Lung (tissue), 11 donors: ENCODE measurements at regions not wholly inside any gene's neighbourhood (a gene's known extent, or its start where the extent isn't known, plus 50 kb on each side); places are given as distances from the start of the nearest gene placed in this dataset.

Experiments used
- ATAC-seq: fragments of 200-7000 bp; cut with Tn5 transposase; one replicate; pipeline ENCODE4 v1.9.1; 2020; ENCODE audit warnings: moderate number of reproducible peaks; ENCODE audit not compliant: insufficient read depth, low FRiP score
- DNase-seq, 3 donors: peaks; one replicate each; pipeline ENCODE4 v3.0.0-alpha.2; 2013 to 2017
- H3K27ac ChIP-seq, 2 donors: one replicate each; pipeline ENCODE4 v1.5.1; 2013; ENCODE audit warnings: mild to moderate bottlenecking in 2 of 2, moderate library complexity in 2 of 2, control low read depth in 1 of 2, inconsistent platforms in 1 of 2, low read depth in 1 of 2, low read length in 1 of 2
- H3K27me3 ChIP-seq, 3 donors: one replicate each; pipeline ENCODE4 v1.5.1; 2013; ENCODE audit warnings: low read length in 2 of 3; ENCODE audit not compliant: control insufficient read depth in 3 of 3, insufficient read depth in 3 of 3
- H3K36me3 ChIP-seq, 4 donors: one replicate each; pipeline ENCODE4 v1.5.1; 2013; ENCODE audit warnings: low read length in 4 of 4, mild to moderate bottlenecking in 1 of 4, moderate library complexity in 1 of 4; ENCODE audit not compliant: control insufficient read depth in 4 of 4, insufficient read depth in 4 of 4
- H3K4me1 ChIP-seq, 5 donors: one replicate each; pipeline ENCODE4 v1.5.1; 2013; ENCODE audit warnings: low read length in 5 of 5, mild to moderate bottlenecking in 2 of 5, moderate library complexity in 1 of 5; ENCODE audit not compliant: control insufficient read depth in 5 of 5, insufficient read depth in 5 of 5
- H3K4me3 ChIP-seq: one replicate; pipeline ENCODE4 v1.5.1; 2013; ENCODE audit warnings: mild to moderate bottlenecking, control low read depth, moderate library complexity
- H3K9ac ChIP-seq, 2 donors: one replicate each; pipeline ENCODE4 v1.5.1; 2013; ENCODE audit warnings: low read length in 2 of 2, control low read depth in 1 of 2; ENCODE audit not compliant: insufficient read depth in 1 of 2
- H3K9me3 ChIP-seq, 4 donors: one replicate each; pipeline ENCODE4 v1.5.1; 2013; ENCODE audit warnings: low read length in 3 of 4, mild to moderate bottlenecking in 1 of 4, moderate library complexity in 1 of 4; ENCODE audit not compliant: control insufficient read depth in 4 of 4, insufficient read depth in 3 of 4
- whole genome bisulfite sequencing, 2 donors: extraction: QIAGEN DNeasy Blood & Tissue Kit; methylation state at CpG; one replicate each; pipeline ENCODE4 v1.1.7; 2013; 5-methylcytosine and 5-hydroxymethylcytosine counted together
- TF ChIP-seq, protein P1 (sequence below): IDR thresholded peaks from 2 replicates; pipeline ENCODE4 v1.5.1; 2012; ENCODE audit warnings: mild to moderate bottlenecking; ENCODE audit errors: control extremely low read depth, extremely low read depth
- donor health status: control.
- donor health status: control.
- donor health status: Bipolar disorder and iron deficiency.
- donor health status: healthy.
- donor health status: DM: yes; HTN: yes; CAD: no.

DNA sequence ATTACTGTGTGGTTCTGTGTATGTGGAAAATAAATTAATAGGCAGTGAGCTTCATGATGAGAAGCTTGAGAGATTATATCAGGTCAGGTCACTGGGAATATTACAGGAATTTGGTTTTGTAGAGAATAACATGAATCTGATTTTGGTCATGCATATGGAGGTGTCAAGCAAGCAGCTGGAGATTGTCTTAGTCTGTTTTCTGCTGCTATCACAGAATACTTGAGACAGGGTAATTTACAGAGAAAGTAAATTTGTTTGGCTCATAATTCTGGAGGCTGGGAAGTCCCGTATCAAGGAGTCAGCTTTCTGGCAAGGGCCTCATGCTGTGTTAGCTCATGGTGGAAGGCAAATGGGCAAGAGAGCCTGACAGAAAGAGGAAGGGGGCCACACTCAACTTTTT, 120.7 kb upstream of the FAM3C start:
- no peaks in the 10 kb centered on the region for H3K4me1 ChIP-seq
- no peak overlapping the region for H3K9ac ChIP-seq
- H3K4me3 ChIP-seq, result no peak overlapping the region
- 73 to 77% methylated on average over 1 of the region's 1 CpG for WGBS, 2 donors
- TF ChIP-seq, protein P1, sequence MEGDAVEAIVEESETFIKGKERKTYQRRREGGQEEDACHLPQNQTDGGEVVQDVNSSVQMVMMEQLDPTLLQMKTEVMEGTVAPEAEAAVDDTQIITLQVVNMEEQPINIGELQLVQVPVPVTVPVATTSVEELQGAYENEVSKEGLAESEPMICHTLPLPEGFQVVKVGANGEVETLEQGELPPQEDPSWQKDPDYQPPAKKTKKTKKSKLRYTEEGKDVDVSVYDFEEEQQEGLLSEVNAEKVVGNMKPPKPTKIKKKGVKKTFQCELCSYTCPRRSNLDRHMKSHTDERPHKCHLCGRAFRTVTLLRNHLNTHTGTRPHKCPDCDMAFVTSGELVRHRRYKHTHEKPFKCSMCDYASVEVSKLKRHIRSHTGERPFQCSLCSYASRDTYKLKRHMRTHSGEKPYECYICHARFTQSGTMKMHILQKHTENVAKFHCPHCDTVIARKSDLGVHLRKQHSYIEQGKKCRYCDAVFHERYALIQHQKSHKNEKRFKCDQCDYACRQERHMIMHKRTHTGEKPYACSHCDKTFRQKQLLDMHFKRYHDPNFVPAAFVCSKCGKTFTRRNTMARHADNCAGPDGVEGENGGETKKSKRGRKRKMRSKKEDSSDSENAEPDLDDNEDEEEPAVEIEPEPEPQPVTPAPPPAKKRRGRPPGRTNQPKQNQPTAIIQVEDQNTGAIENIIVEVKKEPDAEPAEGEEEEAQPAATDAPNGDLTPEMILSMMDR, result no peak
- H3K27me3 ChIP-seq, result no peaks in the 10 kb centered on the region
- H3K9me3 ChIP-seq, result no peaks in the 10 kb centered on the region
- no peak for ATAC-seq
- DNase-seq, result peak; percentile 21 to 74 (median 58)
- no peak overlapping the region for H3K27ac ChIP-seq
- no peaks in the 10 kb centered on the region for H3K36me3 ChIP-seq

DNA sequence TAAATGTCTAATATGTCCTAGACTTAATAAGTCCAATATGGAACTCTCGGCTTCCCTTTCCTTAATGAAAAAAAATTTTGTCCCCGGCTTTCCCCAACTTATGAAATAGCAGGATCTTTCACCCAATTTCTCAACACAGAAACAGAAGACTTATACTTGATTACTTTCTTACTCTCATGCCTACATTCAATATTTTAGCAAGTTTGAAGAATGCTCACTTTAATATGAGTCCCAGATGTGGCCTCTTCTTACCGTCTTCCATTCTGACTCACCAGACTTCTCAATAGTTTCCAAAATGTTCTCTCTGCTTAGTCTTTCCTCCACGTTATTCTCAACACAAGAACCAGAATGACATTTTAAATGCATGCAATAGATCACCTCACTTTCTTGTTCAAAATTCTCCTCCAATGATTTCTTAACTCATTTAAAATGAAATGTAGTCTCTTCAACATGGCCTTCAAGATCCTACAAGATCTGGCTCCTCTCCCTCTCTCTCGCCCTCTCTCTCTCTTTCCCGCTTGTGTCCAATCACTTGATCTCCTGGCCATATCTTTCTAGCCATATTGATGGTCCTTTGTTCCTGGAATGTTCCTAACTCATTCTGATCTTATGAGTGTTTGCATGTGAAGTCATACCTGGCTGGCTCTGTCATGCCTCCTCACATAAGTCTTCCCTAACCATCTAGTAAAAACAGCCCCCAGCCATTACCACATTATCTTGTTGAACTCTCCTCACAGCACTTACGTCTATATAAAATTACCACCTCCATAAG, 119.7 kb upstream of the FAM3C start:
- H3K9ac ChIP-seq, result no peak overlapping the region
- H3K36me3 ChIP-seq, result no peaks in the 10 kb centered on the region
- H3K4me3 ChIP-seq, result no peak overlapping the region
- 88 to 92% methylated on average over 7 of the region's 7 CpGs for WGBS, 2 donors
- DNase-seq, result no peak
- H3K27ac ChIP-seq, result no peak overlapping the region
- H3K27me3 ChIP-seq, result no peaks in the 10 kb centered on the region
- TF ChIP-seq, protein P1, result no peak
- ATAC-seq, result no peak
- H3K4me1 ChIP-seq, result no peaks in the 10 kb centered on the region
- peaks cover 0 to 4% (median under 1%) of the 10 kb centered on the region in 4 donors for H3K9me3 ChIP-seq

- Histone ChIP-seq H3K9me3 (peaks cover 0 to 8% (median 3%) of the 10 kb centered on the region in 4 donors), H3K27me3 (no peaks in the 10 kb centered on the region), H3K9ac (no peak overlapping the region), H3K36me3 (no peaks in the 10 kb centered on the region), H3K27ac (no peak overlapping the region), H3K4me3 (no peak overlapping the region), H3K4me1 (no peaks in the 10 kb centered on the region)
- WGBS, 2 donors, result 90 to 93% methylated on average over 2 of the region's 2 CpGs
- DNase-seq, result no peak
- TF ChIP-seq, protein P1, result no peak
- ATAC-seq, result no peak
Measured at GRCh38 chr7:121515229-121515628, 119.1 kb upstream of the FAM3C start.

DNA sequence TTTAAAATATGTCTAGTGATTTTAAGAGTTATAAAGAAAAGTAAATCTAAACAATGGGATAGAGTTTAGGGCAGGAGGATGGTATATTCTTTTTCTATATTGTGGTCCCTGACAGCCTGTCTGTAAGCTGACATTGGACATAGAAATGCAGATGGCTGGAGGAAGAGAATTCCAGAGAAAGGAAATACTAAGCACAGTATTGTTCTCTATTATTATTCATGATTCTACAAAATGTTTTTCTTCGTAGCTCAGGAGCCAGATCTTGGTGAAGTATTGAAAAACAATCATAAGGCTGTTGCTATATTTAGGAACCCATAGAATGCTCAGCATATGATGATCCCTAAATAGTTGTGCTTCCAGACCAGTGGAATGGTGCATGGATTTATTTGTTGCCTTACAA, 117.0 kb upstream of the FAM3C start:
- H3K9me3 ChIP-seq, result peaks cover 0 to 9% (median 5%) of the 10 kb centered on the region in 4 donors

More for the DNA sequence above, 117.0 kb upstream of the FAM3C start:
- no peaks in the 10 kb centered on the region for H3K4me1 ChIP-seq
- 69 to 80% methylated on average over 1 of the region's 1 CpG for WGBS, 2 donors
- no peak overlapping the region for H3K9ac ChIP-seq
- no peak overlapping the region for H3K4me3 ChIP-seq
- no peak for DNase-seq
- TF ChIP-seq, protein P1, result no peak
- no peaks in the 10 kb centered on the region for H3K36me3 ChIP-seq
- H3K27ac ChIP-seq, result no peak overlapping the region
- ATAC-seq, result no peak
- H3K27me3 ChIP-seq, result no peaks in the 10 kb centered on the region
